GM19328 (cell line): ENCODE measurements at regions not wholly inside any gene's neighbourhood (a gene's known extent, or its start where the extent isn't known, plus 50 kb on each side); places are given as distances from the start of the nearest gene placed in this dataset.
"Not testable (repeated sequence)": the region's sequence is repeated elsewhere in the genome, so short reads cannot be mapped to it uniquely, and the experiment has no call there.

ENCODE experiments used
- ATAC-seq: cut with Tn5 transposase; IDR thresholded peaks from one replicate; pipeline ENCODE4 v1.9.1; 2021; ENCODE audit warnings: mild to moderate bottlenecking, moderate library complexity; ENCODE audit not compliant: unreplicated experiment

DNA sequence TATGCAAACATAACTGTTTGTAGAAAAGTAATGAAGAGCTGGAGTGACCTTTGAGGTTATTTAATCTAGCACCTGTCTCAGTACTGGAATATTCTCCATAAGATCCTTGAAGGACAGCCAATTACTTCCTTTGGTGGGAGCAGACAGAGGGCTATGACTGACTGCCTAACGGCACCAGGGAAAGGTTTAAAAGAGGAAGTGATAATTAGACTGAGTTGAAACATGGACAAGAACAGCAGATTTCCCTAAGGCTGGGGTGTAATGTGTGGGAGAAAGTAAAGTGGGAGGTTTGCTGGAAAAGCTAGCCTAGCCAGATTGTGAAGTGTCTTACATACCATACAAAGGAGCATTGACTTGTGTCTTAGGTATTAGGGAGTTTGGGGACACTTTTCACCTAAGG is 191.3 kb upstream of the PCDH9 start:
- no peak for ATAC-seq

DNA sequence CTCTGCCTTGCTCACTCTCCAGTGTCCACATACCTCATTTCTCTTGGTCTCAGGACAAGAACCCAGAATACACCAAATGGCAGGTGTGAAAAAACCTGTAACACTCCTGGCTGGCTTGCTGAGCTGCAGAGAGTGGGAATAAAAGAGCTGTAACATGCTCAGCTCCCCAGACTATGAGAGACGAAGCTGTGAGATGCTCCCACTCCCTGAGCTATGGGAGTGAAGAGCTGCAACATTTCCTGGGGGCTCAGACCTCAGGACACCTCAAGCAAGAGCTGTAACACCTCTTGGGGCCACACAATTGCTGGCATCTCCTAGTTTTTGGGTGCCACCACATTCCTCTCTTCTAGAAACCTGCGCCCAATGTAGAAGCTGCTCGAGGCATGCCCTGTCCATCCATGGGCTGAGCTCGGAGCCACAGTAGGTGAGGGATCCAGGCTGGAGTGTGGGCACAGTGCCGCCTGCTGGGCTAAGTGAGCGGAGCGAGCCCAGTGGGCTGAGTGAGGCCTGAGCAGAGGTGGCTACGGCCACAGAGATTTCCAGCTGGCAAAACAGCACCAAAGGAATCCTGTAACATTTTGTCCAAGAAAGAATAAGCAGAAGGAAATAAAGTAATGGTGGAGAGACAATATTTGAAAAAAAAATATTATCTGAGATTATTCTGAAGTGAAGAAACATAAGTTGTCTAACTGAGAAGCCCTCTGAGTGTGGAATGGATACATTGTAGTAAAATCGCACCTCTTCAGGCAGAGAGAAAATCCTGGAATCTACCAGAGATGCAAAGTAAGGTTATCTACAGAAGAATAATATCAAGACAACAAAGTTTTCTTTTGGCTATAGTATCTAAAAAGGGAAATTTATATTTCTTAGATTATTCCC is 186.2 kb upstream of the PCDH9 start:
- peak; percentile 60 for ATAC-seq

GRCh38 chr13:67410645-67411044 is 180.5 kb upstream of the PCDH9 start:
- ATAC-seq = no peak

DNA sequence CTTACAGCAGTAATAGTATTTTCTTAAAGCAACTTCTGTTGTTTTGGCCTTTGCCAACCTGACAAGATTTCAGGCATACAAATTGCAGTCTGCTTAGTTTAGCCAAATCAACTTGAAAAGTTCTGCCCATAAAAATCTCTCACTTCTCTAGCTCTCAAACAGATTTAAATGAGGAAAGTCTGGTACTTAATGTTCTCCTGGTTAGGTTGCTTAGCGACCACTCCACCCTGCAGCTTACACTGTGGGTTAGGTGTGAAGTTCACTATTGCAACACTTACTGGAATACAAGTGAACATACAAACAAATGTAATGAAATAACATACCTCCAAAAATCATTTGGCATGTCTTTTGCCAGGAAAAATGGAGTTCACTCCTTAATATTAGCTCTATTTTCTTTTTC is 178.7 kb upstream of the PCDH9 start:
- no peak for ATAC-seq

- ATAC-seq = no peak
Measured at GRCh38 chr13:67402546-67402945, 172.4 kb upstream of the PCDH9 start.

DNA sequence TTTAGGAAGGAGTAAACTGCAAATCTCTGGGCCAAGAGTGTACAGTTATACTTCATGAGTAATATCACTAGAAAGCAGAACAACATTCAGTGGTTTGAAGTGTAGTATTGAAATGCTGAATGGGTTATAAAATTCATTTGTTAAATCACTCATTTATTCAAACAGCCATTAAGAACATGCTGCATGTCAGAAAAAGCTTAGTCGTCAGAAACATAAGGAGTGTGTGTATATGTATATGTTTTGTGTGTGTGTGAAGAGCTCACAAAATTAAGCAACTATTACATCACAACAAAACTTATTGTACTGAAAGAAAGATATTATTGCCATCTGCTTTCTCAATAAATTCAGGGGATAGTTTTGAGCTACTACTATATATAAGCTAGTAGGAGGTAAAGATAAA is 165.4 kb upstream of the PCDH9 start:
- ATAC-seq = no peak

GRCh38 chr13:67392014-67392413 is 161.9 kb upstream of the PCDH9 start:
- ATAC-seq = no peak

DNA sequence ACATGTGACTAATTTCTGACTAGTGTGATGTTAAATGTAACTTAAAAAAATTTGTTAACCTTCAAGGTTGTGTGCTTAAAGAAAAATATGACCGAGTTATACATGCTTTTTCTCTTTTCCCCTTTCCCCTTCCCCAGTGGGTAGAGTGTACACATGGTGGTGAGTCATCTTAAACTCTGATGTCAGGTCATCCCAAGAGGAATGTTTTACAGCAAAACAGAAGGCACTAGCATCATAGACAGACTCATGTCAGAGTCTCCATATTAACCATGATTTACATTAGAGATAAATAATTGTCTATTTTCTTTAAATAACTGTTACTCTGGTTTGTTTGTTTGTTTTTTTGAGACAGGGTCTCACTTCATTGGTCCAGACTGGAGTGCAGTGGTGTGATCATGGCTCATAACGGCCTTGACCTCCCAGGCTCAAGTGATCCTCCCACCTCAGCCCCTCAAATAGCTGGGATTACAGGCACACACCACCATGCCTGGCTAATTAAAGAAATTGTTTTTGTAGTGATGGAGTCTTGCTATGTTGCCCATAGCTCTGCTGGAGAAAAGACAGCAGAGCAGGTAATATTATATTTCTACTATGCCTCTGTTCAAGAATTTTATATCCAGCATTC is 160.4 kb upstream of the PCDH9 start:
- no peak for ATAC-seq

- ATAC-seq = no peak
Measured at GRCh38 chr13:67389171-67389570, 159.0 kb upstream of the PCDH9 start.

GRCh38 chr13:67383109-67383757 is 153.1 kb upstream of the PCDH9 start:
- ATAC-seq = not testable (repeated sequence)

- ATAC-seq = no peak
Measured at GRCh38 chr13:67377919-67378318, 147.8 kb upstream of the PCDH9 start.

DNA sequence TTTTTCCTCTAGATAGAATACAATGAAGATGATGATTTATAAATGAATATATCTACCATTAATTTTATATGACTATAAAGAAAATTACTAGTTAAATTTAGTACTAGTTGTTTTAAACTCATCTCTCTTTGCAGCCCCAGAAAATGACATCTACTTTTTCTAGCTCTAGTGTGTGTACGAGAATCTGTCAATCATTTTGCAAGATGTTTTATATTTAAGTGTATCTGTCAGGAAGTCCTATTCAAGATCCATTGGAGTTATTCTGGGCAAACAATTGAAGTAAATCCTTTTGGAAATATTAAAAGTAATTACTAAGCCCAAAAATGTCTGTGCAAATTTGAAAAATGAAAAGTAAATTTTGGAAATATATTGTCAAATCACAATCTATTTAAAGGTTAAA is 144.3 kb upstream of the PCDH9 start:
- no peak for ATAC-seq

DNA sequence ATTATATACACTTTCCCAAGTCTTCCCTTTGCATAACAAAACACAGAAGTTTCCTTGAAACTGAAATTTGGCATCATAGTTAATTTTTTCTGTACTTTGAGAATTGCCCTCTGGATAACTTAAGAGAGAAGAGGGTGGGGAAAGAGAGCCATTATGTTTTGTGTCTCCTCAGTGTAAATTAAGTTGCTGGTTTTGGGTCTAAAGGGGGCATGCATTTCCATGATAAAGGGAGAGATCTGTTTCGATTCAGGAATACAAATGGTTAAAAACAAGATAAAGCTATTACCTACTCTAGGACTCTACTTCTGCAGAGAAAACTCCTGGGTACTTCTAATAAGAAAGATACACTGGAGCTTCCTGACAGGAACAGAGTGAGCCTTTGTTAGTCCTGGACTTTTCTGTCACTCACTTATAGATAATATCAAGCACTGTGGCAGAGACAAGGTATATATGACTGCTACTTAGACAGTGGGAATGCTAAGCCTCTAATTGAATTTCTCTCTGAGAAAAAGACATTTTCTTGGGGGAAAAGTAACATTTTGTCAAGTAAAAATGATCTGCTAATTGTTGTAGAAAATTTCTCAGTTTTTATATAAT is 142.8 kb upstream of the PCDH9 start:
- no peak for ATAC-seq

DNA sequence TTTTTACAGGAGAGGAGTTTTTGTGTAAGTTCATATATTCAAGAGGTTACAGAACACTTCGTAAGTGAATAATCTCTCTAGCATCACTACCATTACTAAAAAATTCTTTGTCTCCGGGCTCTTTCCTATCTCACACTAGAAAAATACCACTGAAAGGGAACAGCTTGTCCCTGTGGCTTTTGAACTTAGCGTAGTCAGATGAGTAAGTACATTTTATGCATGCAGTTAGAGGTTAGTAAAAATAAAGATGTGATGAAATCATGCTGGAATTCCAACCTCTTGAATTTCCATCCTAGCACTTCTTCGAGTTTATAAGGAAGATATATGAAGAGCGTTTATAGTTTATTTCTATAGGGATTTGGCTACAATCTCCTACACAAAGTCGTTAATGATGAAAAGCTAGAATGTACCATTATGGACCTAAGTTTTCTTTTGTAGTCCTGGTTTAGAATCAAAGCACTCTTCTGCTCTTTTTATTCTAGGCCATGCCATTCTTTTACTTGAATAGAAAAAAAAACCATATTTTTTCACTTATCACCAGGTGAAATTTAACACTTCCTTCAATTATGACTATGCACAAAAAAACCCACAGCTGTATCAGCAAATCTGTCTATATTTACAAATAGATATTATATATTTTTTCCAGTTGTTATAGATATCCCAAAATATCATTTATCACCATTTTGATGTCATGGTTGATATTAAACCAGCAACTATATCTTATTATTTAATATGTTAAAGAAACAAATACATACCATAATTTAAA is 139.9 kb upstream of the PCDH9 start:
- ATAC-seq = no peak

GRCh38 chr13:67367399-67367798 is 137.3 kb upstream of the PCDH9 start:
- ATAC-seq = no peak

DNA sequence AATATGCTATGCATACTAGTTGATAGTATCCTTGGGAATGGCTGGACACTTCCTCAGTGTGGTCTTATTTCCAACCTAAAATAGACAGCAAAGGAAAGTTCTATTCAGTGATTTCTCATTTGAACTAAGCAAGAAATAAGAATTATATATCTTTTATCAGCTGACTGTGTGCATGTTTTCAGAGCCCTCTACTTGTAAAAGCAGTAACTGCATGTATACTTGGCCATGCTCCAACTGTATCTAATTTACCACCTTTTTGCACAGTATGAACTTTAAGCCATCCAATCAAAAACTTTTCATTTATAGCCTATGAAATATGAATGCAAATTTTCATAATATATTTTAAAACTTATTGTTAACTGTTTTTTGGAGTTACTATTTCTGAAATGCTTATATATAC is 136.4 kb upstream of the PCDH9 start:
- no peak for ATAC-seq

- ATAC-seq = no peak
Measured at GRCh38 chr13:67355812-67356476, 125.8 kb upstream of the PCDH9 start.

- no peak for ATAC-seq
Measured at GRCh38 chr13:67353941-67354340, 123.8 kb upstream of the PCDH9 start.

DNA sequence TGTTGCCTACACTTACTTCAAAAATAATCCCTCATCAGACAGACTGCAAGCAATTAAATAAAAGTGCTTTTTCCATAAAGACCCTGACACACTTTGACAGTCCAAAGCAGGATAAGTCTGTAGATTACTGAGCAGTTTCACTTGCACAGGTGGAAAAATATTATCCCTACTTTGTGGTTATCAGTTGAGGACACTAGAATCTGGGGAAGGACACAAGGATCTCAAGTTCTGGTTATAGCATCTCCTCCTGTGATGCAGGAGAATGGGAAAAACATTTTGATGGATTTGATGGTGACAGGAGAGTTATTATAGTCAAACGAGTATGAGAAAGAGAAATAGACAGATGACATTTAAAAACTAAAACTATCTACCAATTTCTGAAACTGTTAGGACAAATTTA is 122.9 kb upstream of the PCDH9 start:
- no peak for ATAC-seq

- no peak for ATAC-seq
Measured at GRCh38 chr13:67351909-67352308, 121.8 kb upstream of the PCDH9 start.
